ENCODE measurements at regions not wholly inside any gene's neighbourhood (a gene's known extent, or its start where the extent isn't known, plus 50 kb on each side); places are given as distances from the start of the nearest gene placed in this dataset.

GRCh38 chr7:79736418-79736817 lies 283.0 kb upstream of the MAGI2 start:
- H3K4me1 ChIP-seq (ENCODE audit: control insufficient read depth, insufficient read depth, low read length), result no peaks in the 10 kb centered on the region
- Mint-ChIP-seq H3K27ac (no peak overlapping the region), H3K9me3 (peaks cover 4% of the 10 kb centered on the region), H3K27me3 (ENCODE audit: insufficient read depth) (peaks cover 2% of the 10 kb centered on the region), H3K4me1 (no peaks in the 10 kb centered on the region), H3K36me3 (ENCODE audit: low read depth) (no peaks in the 10 kb centered on the region), H3K4me3 (no peak overlapping the region)
- no peak overlapping the region for H3K27ac ChIP-seq (ENCODE audit: low read depth, low read length)
- TF ChIP-seq, protein P1, sequence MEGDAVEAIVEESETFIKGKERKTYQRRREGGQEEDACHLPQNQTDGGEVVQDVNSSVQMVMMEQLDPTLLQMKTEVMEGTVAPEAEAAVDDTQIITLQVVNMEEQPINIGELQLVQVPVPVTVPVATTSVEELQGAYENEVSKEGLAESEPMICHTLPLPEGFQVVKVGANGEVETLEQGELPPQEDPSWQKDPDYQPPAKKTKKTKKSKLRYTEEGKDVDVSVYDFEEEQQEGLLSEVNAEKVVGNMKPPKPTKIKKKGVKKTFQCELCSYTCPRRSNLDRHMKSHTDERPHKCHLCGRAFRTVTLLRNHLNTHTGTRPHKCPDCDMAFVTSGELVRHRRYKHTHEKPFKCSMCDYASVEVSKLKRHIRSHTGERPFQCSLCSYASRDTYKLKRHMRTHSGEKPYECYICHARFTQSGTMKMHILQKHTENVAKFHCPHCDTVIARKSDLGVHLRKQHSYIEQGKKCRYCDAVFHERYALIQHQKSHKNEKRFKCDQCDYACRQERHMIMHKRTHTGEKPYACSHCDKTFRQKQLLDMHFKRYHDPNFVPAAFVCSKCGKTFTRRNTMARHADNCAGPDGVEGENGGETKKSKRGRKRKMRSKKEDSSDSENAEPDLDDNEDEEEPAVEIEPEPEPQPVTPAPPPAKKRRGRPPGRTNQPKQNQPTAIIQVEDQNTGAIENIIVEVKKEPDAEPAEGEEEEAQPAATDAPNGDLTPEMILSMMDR (conservative IDR thresholded peaks at IDR 0.05), result no peak
- WGBS, 2 experiments (ENCODE audit: insufficient coverage in 1 of 2, insufficient read length in 1 of 2), result 91% methylated on average over 3 of the region's 3 CpGs; no CpG with 5 or more reads in 1 of the 2 experiments
- H3K9me3 ChIP-seq (ENCODE audit: control insufficient read depth, low read length), result peaks cover 15% of the 10 kb centered on the region
- no peak for DNase-seq
- no peak overlapping the region for H3K9ac ChIP-seq (ENCODE audit: extremely low read depth, low read length, poor library complexity, severe bottlenecking)
- H3K4me3 ChIP-seq (ENCODE audit: low read length), result no peak overlapping the region
- no peaks in the 10 kb centered on the region for H3K36me3 ChIP-seq (ENCODE audit: control insufficient read depth, insufficient read depth, low read length)
- no peaks in the 10 kb centered on the region for H3K27me3 ChIP-seq (ENCODE audit: control insufficient read depth, insufficient read depth, low read length, poor library complexity, severe bottlenecking)

- Mint-ChIP-seq H3K9me3 (peaks cover 4% of the 10 kb centered on the region), H3K4me1 (no peaks in the 10 kb centered on the region), H3K27me3 (ENCODE audit: insufficient read depth) (peaks cover 2% of the 10 kb centered on the region), H3K36me3 (ENCODE audit: low read depth) (no peaks in the 10 kb centered on the region), H3K27ac (no peak overlapping the region), H3K4me3 (no peak overlapping the region)
- no peak for DNase-seq
- 100% methylated on average over 1 of the region's 1 CpG for whole genome bisulfite sequencing, 2 experiments (ENCODE audit: insufficient coverage in 1 of 2, insufficient read length in 1 of 2)
- Histone ChIP-seq H3K27ac (ENCODE audit: low read depth, low read length) (no peak overlapping the region), H3K4me3 (ENCODE audit: low read length) (no peak overlapping the region), H3K9ac (ENCODE audit: extremely low read depth, low read length, poor library complexity, severe bottlenecking) (no peak overlapping the region), H3K27me3 (ENCODE audit: control insufficient read depth, insufficient read depth, low read length, poor library complexity, severe bottlenecking) (no peaks in the 10 kb centered on the region), H3K36me3 (ENCODE audit: control insufficient read depth, insufficient read depth, low read length) (no peaks in the 10 kb centered on the region), H3K4me1 (ENCODE audit: control insufficient read depth, insufficient read depth, low read length) (no peaks in the 10 kb centered on the region), H3K9me3 (ENCODE audit: control insufficient read depth, low read length) (peaks cover 15% of the 10 kb centered on the region)
- TF ChIP-seq, protein P1 (conservative IDR thresholded peaks at IDR 0.05), result no peak
Observed at GRCh38 chr7:79735012-79735411, 281.5 kb upstream of the MAGI2 start.

DNA sequence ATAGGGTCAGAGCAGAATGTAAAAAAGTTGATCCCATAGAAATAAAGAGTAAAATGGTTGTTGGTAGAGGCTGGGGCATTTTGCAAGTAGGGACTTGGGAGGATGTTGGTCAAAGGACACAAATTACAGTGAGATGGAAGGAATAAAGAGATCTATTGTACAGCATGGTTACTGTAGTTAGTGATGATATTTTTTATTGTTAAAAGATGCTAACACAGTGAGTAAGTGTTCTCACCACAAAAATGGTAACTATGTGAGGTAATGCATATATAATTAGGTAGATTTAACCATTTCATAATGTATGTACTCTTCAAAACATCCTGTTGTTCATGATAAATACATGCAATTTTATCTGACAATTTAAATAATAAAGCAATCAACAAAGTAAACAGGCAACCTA lies 280.7 kb upstream of the MAGI2 start:
- Histone ChIP-seq H3K9ac (ENCODE audit: extremely low read depth, low read length, poor library complexity, severe bottlenecking) (no peak overlapping the region), H3K4me3 (ENCODE audit: low read length) (no peak overlapping the region), H3K36me3 (ENCODE audit: control insufficient read depth, insufficient read depth, low read length) (no peaks in the 10 kb centered on the region), H3K9me3 (ENCODE audit: control insufficient read depth, low read length) (peaks cover 15% of the 10 kb centered on the region), H3K27ac (ENCODE audit: low read depth, low read length) (no peak overlapping the region), H3K27me3 (ENCODE audit: control insufficient read depth, insufficient read depth, low read length, poor library complexity, severe bottlenecking) (no peaks in the 10 kb centered on the region), H3K4me1 (ENCODE audit: control insufficient read depth, insufficient read depth, low read length) (no peaks in the 10 kb centered on the region)
- Mint-ChIP-seq H3K36me3 (ENCODE audit: low read depth) (no peaks in the 10 kb centered on the region), H3K4me1 (no peaks in the 10 kb centered on the region), H3K9me3 (peaks cover 2% of the 10 kb centered on the region), H3K27ac (no peak overlapping the region), H3K27me3 (ENCODE audit: insufficient read depth) (peaks cover 2% of the 10 kb centered on the region), H3K4me3 (no peak overlapping the region)
- no peak for DNase-seq
- TF ChIP-seq, protein P1 (conservative IDR thresholded peaks at IDR 0.05), result no peak

All from endodermal cell (in vitro differentiated cells).